Large intestine (tissue), 3 donors: ENCODE measurements at regions not wholly inside any gene's neighbourhood (a gene's known extent, or its start where the extent isn't known, plus 50 kb on each side); places are given as distances from the start of the nearest gene placed in this dataset.

Source experiments
- DNase-seq, 2 donors: peaks; one replicate each; pipeline versions ENCODE4 v3.0.0 to v3.0.0-alpha.2; 2013
- H3K27ac ChIP-seq: one replicate; pipeline ENCODE4 v1.5.1; 2013; ENCODE audit warnings: low read length
- H3K27me3 ChIP-seq: 2 replicates; pipeline ENCODE4 v1.6.1; 2013; ENCODE audit warnings: low read length; ENCODE audit not compliant: control insufficient read depth, insufficient read depth
- H3K36me3 ChIP-seq: 2 replicates; pipeline ENCODE4 v1.6.1; 2013; ENCODE audit warnings: low read length; ENCODE audit not compliant: control insufficient read depth, insufficient read depth
- H3K4me1 ChIP-seq: one replicate; pipeline ENCODE4 v1.6.1; 2013; ENCODE audit warnings: low read length; ENCODE audit not compliant: control insufficient read depth, insufficient read depth
- H3K4me3 ChIP-seq: one replicate; pipeline ENCODE4 v1.5.1; 2013; ENCODE audit warnings: low read length
- H3K9me3 ChIP-seq: one replicate; pipeline ENCODE4 v1.6.1; 2013; ENCODE audit warnings: mild to moderate bottlenecking, low read depth, low read length, moderate library complexity; ENCODE audit not compliant: control insufficient read depth
- WGBS: methylation state at CpG from one replicate; pipeline ENCODE4 v1.1.5; 2013; ENCODE audit warnings: low lambda C conversion rate; ENCODE audit not compliant: insufficient coverage; 5-methylcytosine and 5-hydroxymethylcytosine counted together

- H3K4me3 ChIP-seq = no peak overlapping the region
- H3K9me3 ChIP-seq = no peaks in the 10 kb centered on the region
Observed at GRCh38 chr3:25071846-25072245, 356.2 kb upstream of the RARB start.

GRCh38 chr3:25073423-25073822 lies 354.6 kb upstream of the RARB start:
- WGBS = 71% methylated on average over 1 of the region's 1 CpG
- Histone ChIP-seq H3K4me1 (no peaks in the 10 kb centered on the region), H3K9me3 (no peaks in the 10 kb centered on the region), H3K36me3 (no peaks in the 10 kb centered on the region), H3K27ac (no peak overlapping the region), H3K27me3 (no peaks in the 10 kb centered on the region), H3K4me3 (no peak overlapping the region)
- no peak for DNase-seq

More at GRCh38 chr3:25071846-25072245, 356.2 kb upstream of the RARB start:
- no peak for DNase-seq
- WGBS = 100% methylated on average over 1 of the region's 5 CpGs
- H3K27ac ChIP-seq = no peak overlapping the region
- no peaks in the 10 kb centered on the region for H3K4me1 ChIP-seq
- H3K36me3 ChIP-seq = no peaks in the 10 kb centered on the region
- no peaks in the 10 kb centered on the region for H3K27me3 ChIP-seq

GRCh38 chr3:25074149-25074548 lies 353.9 kb upstream of the RARB start:
- no peaks in the 10 kb centered on the region for H3K4me1 ChIP-seq

DNA sequence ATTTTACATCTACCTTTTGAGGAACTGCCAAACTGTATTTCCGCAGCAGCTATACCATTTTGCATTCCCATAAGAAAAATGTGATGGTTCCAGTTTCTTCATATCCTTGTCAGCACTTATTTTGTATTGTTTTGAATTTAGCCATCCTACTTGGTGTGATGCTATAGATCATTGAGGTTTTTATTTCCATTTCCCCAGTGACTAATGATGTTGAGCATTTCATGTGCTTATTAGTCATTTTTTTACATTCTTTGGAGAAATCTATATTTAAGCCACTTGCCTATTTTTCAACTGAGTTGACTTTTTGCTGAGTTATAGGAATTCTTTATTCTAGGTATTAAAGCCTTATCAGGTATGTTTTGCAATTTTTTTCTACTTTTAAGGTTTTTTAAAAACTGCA lies 347.6 kb upstream of the RARB start:
- WGBS = 60% methylated on average over 1 of the region's 1 CpG
- no peaks in the 10 kb centered on the region for H3K4me1 ChIP-seq
- H3K27me3 ChIP-seq = no peaks in the 10 kb centered on the region
- no peak for DNase-seq
- H3K4me3 ChIP-seq = no peak overlapping the region
- H3K36me3 ChIP-seq = no peaks in the 10 kb centered on the region
- no peak overlapping the region for H3K27ac ChIP-seq
- H3K9me3 ChIP-seq = no peaks in the 10 kb centered on the region

More at GRCh38 chr3:25074149-25074548, 353.9 kb upstream of the RARB start:
- no peaks in the 10 kb centered on the region for H3K27me3 ChIP-seq
- H3K36me3 ChIP-seq = no peaks in the 10 kb centered on the region
- H3K27ac ChIP-seq = no peak overlapping the region
- no CpG with 5 or more reads among the region's 3 CpGs for WGBS
- no peak for DNase-seq
- H3K4me3 ChIP-seq = no peak overlapping the region
- H3K9me3 ChIP-seq = no peaks in the 10 kb centered on the region

DNA sequence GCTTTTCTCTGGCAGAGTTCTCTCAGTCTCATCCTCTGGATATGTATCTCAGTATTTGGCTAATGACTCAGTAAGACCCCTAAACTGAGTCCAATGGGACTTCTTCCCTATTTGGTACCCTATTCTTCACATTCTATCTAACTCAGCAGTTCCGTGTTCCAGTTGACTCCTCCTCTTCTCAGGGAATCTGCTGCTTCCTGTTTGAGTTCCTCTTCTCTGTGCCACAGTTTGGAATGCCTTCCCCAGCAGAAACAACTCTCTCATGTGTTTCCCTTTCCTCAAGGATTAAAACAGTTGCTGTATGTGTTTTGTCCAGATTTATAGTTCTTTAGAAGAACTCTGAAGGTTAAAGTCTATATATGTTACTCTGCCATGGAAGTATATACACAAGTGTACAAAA lies 344.0 kb upstream of the RARB start:
- Histone ChIP-seq H3K4me1 (no peaks in the 10 kb centered on the region), H3K27ac (no peak overlapping the region), H3K27me3 (no peaks in the 10 kb centered on the region), H3K36me3 (no peaks in the 10 kb centered on the region), H3K9me3 (no peaks in the 10 kb centered on the region), H3K4me3 (no peak overlapping the region)
- DNase-seq = no peak
- 14% methylated on average over 1 of the region's 1 CpG for WGBS

DNA sequence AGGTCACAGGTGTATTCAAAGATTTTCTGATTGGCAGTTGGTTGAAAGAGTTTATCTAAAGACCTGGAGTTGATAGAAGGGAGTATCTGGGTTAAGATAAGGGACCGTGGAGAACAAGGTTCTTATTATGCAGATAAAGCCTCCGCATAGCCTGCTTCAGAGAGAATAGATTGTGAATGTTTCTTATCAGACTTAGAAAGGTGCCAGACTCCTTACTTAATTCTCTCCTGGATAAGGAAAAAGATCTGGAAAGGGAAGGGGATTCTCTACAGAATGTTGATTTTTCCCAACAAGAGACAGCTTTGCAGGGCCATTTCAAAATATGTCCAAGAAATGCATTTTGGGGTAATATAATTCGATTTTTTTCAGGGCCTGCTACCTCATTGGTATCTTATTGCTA lies 341.3 kb upstream of the RARB start:
- no peak for DNase-seq
- H3K36me3 ChIP-seq = no peaks in the 10 kb centered on the region
- no peaks in the 10 kb centered on the region for H3K27me3 ChIP-seq
- H3K4me1 ChIP-seq = no peaks in the 10 kb centered on the region
- H3K4me3 ChIP-seq = no peak overlapping the region
- H3K27ac ChIP-seq = no peak overlapping the region
- H3K9me3 ChIP-seq = no peaks in the 10 kb centered on the region
- 14% methylated on average over 1 of the region's 3 CpGs for WGBS

GRCh38 chr3:25088284-25088683 lies 339.8 kb upstream of the RARB start:
- 90% methylated on average over 3 of the region's 5 CpGs for WGBS
- no peak for DNase-seq
- H3K9me3 ChIP-seq = no peaks in the 10 kb centered on the region
- no peaks in the 10 kb centered on the region for H3K4me1 ChIP-seq
- no peaks in the 10 kb centered on the region for H3K27me3 ChIP-seq
- no peak overlapping the region for H3K27ac ChIP-seq
- H3K36me3 ChIP-seq = no peaks in the 10 kb centered on the region
- no peak overlapping the region for H3K4me3 ChIP-seq

GRCh38 chr3:25090698-25091453 lies 337.2 kb upstream of the RARB start:
- Histone ChIP-seq H3K9me3 (no peaks in the 10 kb centered on the region), H3K4me1 (no peaks in the 10 kb centered on the region), H3K4me3 (no peak overlapping the region), H3K27ac (no peak overlapping the region), H3K36me3 (no peaks in the 10 kb centered on the region), H3K27me3 (no peaks in the 10 kb centered on the region)
- 77% methylated on average over 3 of the region's 6 CpGs for WGBS
- no peak for DNase-seq

GRCh38 chr3:25091934-25092333 lies 336.1 kb upstream of the RARB start:
- WGBS = 80% methylated on average over 2 of the region's 5 CpGs
- no peaks in the 10 kb centered on the region for H3K4me1 ChIP-seq
- H3K36me3 ChIP-seq = no peaks in the 10 kb centered on the region
- no peak for DNase-seq
- H3K4me3 ChIP-seq = no peak overlapping the region
- H3K27ac ChIP-seq = no peak overlapping the region
- no peaks in the 10 kb centered on the region for H3K9me3 ChIP-seq
- H3K27me3 ChIP-seq = no peaks in the 10 kb centered on the region

- no peaks in the 10 kb centered on the region for H3K4me1 ChIP-seq
- no peaks in the 10 kb centered on the region for H3K9me3 ChIP-seq
- H3K27ac ChIP-seq = no peak overlapping the region
- whole genome bisulfite sequencing = 93% methylated on average over 2 of the region's 2 CpGs
- H3K27me3 ChIP-seq = no peaks in the 10 kb centered on the region
- no peak overlapping the region for H3K4me3 ChIP-seq
- DNase-seq = no peak
- no peaks in the 10 kb centered on the region for H3K36me3 ChIP-seq
Observed at GRCh38 chr3:25094932-25095685, 333.0 kb upstream of the RARB start.
